IPS-15b (cell line): ENCODE measurements at regions not wholly inside any gene's neighbourhood (a gene's known extent, or its start where the extent isn't known, plus 50 kb on each side); places are given as distances from the start of the nearest gene placed in this dataset.

Experiments used
- H3K27me3 ChIP-seq: one replicate; pipeline ENCODE4 v1.6.1; 2013; ENCODE audit warnings: low read length; ENCODE audit not compliant: control insufficient read depth, insufficient read depth
- H3K36me3 ChIP-seq: one replicate; pipeline ENCODE4 v1.6.1; 2013; ENCODE audit warnings: low read length; ENCODE audit not compliant: control insufficient read depth, insufficient read depth
- H3K4me1 ChIP-seq: one replicate; pipeline ENCODE4 v1.6.1; 2013; ENCODE audit warnings: mild to moderate bottlenecking, low read length; ENCODE audit not compliant: control insufficient read depth, insufficient read depth
- H3K4me3 ChIP-seq: one replicate; pipeline ENCODE4 v1.5.1; 2013; ENCODE audit warnings: low read depth, low read length
- H3K9ac ChIP-seq: one replicate; pipeline ENCODE4 v1.6.1; 2013; ENCODE audit warnings: low read depth, mild to moderate bottlenecking, low read length
- H3K9me3 ChIP-seq: one replicate; pipeline ENCODE4 v1.6.1; 2013; ENCODE audit warnings: mild to moderate bottlenecking, low read length; ENCODE audit not compliant: control insufficient read depth, insufficient read depth

DNA sequence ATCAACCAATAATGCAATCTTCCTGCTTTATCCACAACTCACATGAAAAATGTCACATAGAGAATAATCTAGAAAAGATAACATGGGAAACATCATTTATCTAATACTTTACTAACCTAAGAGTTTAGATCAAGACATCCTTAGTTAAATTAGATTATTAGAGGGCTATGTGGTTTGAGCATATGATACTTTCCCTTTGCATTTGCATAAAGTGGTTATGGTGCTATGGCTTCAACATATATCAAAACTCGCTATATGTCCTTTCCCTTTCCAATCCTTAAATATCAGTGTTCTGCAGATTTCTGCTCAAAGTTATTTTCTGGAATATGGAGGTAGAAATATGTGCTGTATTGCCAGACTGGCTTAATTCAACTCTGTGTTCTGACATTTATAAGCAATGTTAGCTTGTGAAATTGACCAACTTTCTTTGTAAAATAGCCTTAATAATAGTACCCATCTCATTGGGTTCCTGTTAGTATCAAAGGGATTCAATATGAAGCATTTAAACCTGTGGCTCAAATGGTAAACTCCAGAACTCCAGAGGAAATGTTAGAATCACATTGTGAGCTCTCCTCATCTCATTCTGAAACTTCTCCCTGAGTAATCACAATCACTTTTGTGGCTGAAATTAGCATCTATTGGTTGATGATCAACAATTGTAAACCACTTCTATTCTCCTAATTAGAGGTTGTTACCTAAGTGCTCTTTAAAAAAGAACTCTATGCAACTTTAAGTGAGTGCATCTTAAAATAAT lies 1089.9 kb upstream of the SLC39A10 start:
- no peaks in the 10 kb centered on the region for H3K9me3 ChIP-seq

GRCh38 chr2:194564422-194564821 lies 1092.6 kb upstream of the SLC39A10 start:
- H3K4me3 ChIP-seq = no peak overlapping the region
- no peak overlapping the region for H3K9ac ChIP-seq
- H3K27me3 ChIP-seq = no peaks in the 10 kb centered on the region
- H3K4me1 ChIP-seq = no peaks in the 10 kb centered on the region
- H3K9me3 ChIP-seq = no peaks in the 10 kb centered on the region
- H3K36me3 ChIP-seq = no peaks in the 10 kb centered on the region

More for the DNA sequence above, 1089.9 kb upstream of the SLC39A10 start:
- Histone ChIP-seq H3K4me3 (no peak overlapping the region), H3K36me3 (no peaks in the 10 kb centered on the region), H3K4me1 (no peaks in the 10 kb centered on the region), H3K27me3 (no peaks in the 10 kb centered on the region), H3K9ac (no peak overlapping the region)

- Histone ChIP-seq H3K9me3 (no peaks in the 10 kb centered on the region), H3K4me1 (no peaks in the 10 kb centered on the region), H3K4me3 (no peak overlapping the region), H3K27me3 (no peaks in the 10 kb centered on the region), H3K36me3 (no peaks in the 10 kb centered on the region), H3K9ac (no peak overlapping the region)
Observed at GRCh38 chr2:194562329-194562728, 1094.7 kb upstream of the SLC39A10 start.

GRCh38 chr2:194559964-194560363 lies 1097.1 kb upstream of the SLC39A10 start:
- H3K9ac ChIP-seq = no peak overlapping the region

GRCh38 chr2:194559523-194559922 lies 1097.5 kb upstream of the SLC39A10 start:
- Histone ChIP-seq H3K9ac (no peak overlapping the region), H3K27me3 (no peaks in the 10 kb centered on the region), H3K9me3 (no peaks in the 10 kb centered on the region), H3K4me1 (no peaks in the 10 kb centered on the region), H3K4me3 (no peak overlapping the region), H3K36me3 (no peaks in the 10 kb centered on the region)

More at GRCh38 chr2:194559964-194560363, 1097.1 kb upstream of the SLC39A10 start:
- H3K4me3 ChIP-seq = no peak overlapping the region
- no peaks in the 10 kb centered on the region for H3K36me3 ChIP-seq
- no peaks in the 10 kb centered on the region for H3K4me1 ChIP-seq
- H3K9me3 ChIP-seq = no peaks in the 10 kb centered on the region
- no peaks in the 10 kb centered on the region for H3K27me3 ChIP-seq

DNA sequence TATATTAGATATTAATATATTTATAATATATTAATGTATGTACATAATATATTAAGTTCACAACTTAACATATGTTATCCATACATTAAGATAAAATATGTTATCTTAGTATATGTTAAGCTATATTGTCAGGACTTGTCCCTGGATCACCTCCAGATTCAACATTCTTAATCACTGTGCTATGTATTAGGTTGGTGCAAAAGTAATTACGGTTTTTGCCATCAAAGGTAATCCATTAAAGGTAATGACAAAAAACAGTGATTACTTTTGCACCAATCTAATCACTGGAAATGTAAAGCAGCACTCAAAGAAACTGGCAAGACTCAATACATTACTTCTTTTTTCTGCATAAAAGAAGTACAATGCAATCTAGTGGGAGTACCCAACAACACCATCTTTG lies 1099.0 kb upstream of the SLC39A10 start:
- Histone ChIP-seq H3K4me3 (no peak overlapping the region), H3K9me3 (no peaks in the 10 kb centered on the region), H3K9ac (no peak overlapping the region), H3K4me1 (no peaks in the 10 kb centered on the region), H3K27me3 (no peaks in the 10 kb centered on the region), H3K36me3 (no peaks in the 10 kb centered on the region)

- H3K9me3 ChIP-seq = no peaks in the 10 kb centered on the region
- H3K36me3 ChIP-seq = no peaks in the 10 kb centered on the region
- no peak overlapping the region for H3K9ac ChIP-seq
- no peaks in the 10 kb centered on the region for H3K4me1 ChIP-seq
- H3K27me3 ChIP-seq = no peaks in the 10 kb centered on the region
- H3K4me3 ChIP-seq = no peak overlapping the region
Observed at GRCh38 chr2:194556629-194557028, 1100.4 kb upstream of the SLC39A10 start.

GRCh38 chr2:194553980-194554379 lies 1103.0 kb upstream of the SLC39A10 start:
- Histone ChIP-seq H3K4me3 (no peak overlapping the region), H3K36me3 (no peaks in the 10 kb centered on the region), H3K4me1 (no peaks in the 10 kb centered on the region), H3K9ac (no peak overlapping the region), H3K9me3 (no peaks in the 10 kb centered on the region), H3K27me3 (no peaks in the 10 kb centered on the region)

GRCh38 chr2:194550702-194551101 lies 1106.3 kb upstream of the SLC39A10 start:
- H3K27me3 ChIP-seq = no peaks in the 10 kb centered on the region
- no peaks in the 10 kb centered on the region for H3K36me3 ChIP-seq
- H3K9ac ChIP-seq = no peak overlapping the region
- H3K9me3 ChIP-seq = no peaks in the 10 kb centered on the region
- no peak overlapping the region for H3K4me3 ChIP-seq
- H3K4me1 ChIP-seq = no peaks in the 10 kb centered on the region

GRCh38 chr2:194549387-194549786 lies 1107.6 kb upstream of the SLC39A10 start:
- H3K9me3 ChIP-seq = no peaks in the 10 kb centered on the region
- no peak overlapping the region for H3K9ac ChIP-seq
- no peaks in the 10 kb centered on the region for H3K36me3 ChIP-seq
- no peaks in the 10 kb centered on the region for H3K4me1 ChIP-seq
- H3K27me3 ChIP-seq = no peaks in the 10 kb centered on the region
- no peak overlapping the region for H3K4me3 ChIP-seq

- Histone ChIP-seq H3K4me1 (no peaks in the 10 kb centered on the region), H3K9me3 (no peaks in the 10 kb centered on the region), H3K4me3 (no peak overlapping the region), H3K27me3 (no peaks in the 10 kb centered on the region), H3K36me3 (no peaks in the 10 kb centered on the region), H3K9ac (no peak overlapping the region)
Observed at GRCh38 chr2:194545978-194546377, 1111.0 kb upstream of the SLC39A10 start.

DNA sequence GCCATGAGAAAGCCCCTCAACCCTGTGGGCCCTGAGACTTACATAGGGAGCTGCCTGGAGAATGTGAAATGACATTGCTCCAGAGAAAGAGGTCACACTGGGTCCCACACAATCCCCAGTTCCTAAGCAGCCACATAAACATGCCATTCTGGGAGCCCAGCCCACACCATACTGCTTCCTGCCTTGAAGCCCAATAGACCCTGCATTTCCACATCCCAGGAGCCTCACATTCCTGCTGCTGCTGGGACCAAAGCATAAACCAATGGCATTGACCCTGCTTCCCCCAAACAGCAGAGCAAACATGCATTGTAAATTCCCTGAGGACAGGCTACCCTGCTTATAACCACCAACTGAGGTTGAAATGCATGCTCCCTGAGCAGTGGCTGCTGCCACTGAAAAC lies 1117.6 kb upstream of the SLC39A10 start:
- Histone ChIP-seq H3K9me3 (no peaks in the 10 kb centered on the region), H3K4me3 (no peak overlapping the region), H3K4me1 (no peaks in the 10 kb centered on the region), H3K36me3 (no peaks in the 10 kb centered on the region), H3K27me3 (no peaks in the 10 kb centered on the region), H3K9ac (no peak overlapping the region)
